NCI-H774 (cell line): ENCODE measurements at regions not wholly inside any gene's neighbourhood (a gene's known extent, or its start where the extent isn't known, plus 50 kb on each side); places are given as distances from the start of the nearest gene placed in this dataset.
"Not testable (repeated sequence)": the region's sequence is repeated elsewhere in the genome, so short reads cannot be mapped to it uniquely, and the experiment has no call there.

Source experiments
- DNase-seq: peaks from one replicate; lab custom pipeline; 2025; lab: John Stamatoyannopoulos, UW

DNA sequence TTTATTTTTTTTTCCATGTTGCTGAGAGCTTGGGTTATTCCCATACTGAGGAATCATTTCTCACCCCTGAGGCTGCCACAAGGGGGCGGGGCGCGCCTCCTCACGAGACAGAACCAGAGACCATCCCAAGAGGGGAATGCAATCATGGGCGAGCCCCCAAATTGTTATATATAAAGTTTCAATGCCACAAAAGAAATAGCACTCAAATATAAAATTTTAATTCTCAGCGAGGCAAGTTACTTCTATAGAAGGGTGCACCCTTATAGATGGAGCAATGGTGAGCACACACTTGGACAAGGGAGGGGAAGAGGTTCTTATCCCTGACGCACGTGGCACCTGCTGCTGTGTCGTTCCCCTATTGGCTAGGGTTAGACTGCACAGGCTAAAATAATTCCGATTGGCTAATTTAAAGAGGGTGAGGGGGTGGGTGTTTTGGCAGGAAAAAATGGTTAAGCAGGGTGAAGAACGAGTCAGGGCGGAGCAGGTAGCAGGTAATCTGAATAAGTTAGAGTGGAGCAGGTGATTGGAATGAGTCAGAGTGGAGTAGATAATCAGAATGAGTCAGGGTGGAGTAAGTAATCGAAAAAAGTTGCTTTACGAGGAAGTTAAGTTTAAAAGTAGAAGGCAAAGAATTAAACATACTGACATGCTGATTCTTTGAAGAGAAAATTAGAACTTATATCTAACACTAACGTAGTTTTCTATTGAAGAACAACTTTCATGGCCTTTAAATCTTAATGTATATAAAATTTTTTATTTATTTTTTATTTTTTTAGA, 177.5 kb downstream of the MTCL1 start:
- DNase-seq = no peak

- DNase-seq = no peak
Observed at GRCh38 chr18:8883409-8883668, 178.0 kb downstream of the MTCL1 start.

- DNase-seq = not testable (repeated sequence)
Observed at GRCh38 chr18:8887877-8888276, 182.5 kb downstream of the MTCL1 start.

DNA sequence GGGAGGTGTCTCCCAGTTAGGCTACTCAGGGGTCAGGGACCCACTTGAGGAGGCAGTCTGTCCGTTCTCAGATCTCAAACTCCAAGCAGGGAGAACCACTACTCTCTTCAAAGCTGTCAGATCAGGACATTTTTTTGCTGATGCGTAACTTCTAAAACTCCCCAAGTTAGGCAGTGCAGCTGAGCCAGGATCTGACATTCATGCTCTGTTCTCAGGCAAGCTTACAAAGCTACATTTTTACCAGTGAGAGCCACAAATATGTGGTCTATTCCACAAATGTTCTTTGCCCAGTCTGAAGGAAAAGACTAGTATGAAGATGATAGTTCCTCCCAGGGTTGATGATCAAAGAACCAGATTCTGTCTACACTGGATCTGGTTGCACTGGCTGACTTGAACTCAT, 184.1 kb downstream of the MTCL1 start:
- DNase-seq = no peak

- not testable (repeated sequence) for DNase-seq
Observed at GRCh38 chr18:8890503-8890902, 185.1 kb downstream of the MTCL1 start.

DNA sequence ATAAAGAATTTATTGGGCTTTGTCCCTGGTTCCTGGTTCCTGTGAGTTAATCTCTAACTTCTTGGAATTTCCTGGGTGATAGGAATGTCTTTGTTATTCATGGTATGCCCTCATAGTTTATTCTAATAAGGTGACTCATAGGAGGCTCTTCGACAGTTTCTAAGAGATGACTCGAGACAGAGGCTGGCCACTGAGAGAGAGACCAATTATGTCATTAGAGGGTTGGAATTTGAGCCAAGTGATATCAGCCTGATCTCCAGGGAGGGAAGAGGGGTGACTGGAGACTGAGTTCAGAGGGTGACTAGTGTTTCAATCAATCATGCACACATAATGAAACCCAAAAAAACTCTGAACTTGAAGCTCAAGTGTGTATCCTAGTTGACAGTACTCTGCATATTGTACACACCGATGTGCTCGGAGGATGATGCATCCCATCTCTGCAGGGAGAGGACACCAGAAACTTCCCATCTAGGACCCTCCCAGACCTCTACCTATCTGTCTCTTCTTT, 185.7 kb downstream of the MTCL1 start:
- DNase-seq = no peak

GRCh38 chr18:8893221-8893620, 187.9 kb downstream of the MTCL1 start:
- DNase-seq = no peak

GRCh38 chr18:8893628-8894231, 188.4 kb downstream of the MTCL1 start:
- DNase-seq = no peak

DNA sequence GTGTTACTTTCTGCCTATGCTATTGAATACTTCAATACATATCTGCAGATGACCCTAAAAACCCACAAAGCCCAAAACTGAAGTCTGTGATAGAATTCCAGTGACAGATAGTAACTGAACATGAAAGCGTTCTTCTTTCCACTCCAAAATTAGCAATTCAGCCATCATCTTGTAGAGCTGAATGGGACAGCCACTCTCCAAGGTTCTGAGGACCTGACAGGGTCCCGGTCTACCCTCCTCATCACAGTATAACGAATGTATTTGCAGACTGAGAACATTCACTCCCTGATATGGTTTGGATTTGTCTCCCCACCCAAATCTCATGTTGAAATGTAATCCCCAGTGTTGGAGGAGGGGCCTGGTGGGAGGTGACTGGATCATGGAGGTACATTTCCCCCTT, 189.5 kb downstream of the MTCL1 start:
- no peak for DNase-seq

GRCh38 chr18:8895341-8895740, 190.0 kb downstream of the MTCL1 start:
- DNase-seq = no peak

DNA sequence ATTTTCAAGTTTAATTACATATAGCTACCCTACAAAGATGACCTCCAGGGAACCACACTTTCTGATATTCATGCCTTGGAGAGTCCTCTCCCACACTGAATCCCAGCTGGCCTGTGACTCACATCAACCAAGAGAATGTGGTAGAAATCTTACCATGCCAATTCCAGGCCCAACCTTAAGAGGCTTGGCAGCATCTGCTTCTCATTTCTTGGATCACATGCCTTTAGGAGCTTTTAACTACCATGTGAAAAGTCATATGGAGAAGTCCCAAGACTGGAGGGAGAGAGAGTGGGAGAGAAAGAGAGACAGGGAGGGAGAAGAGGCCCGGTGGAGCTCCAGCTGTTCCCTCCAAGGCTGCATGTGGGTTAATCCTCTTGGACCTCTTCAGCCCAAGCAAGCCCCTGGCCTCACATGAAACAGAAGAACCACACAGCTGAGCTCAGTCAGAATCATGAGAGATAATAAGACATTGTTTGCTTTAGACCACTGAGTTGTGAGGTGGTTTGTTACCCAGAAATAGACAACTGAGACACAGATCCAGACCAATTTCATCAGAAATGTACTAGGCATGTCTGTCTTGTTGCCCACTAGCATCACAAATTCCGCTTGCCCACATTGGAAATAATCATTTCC, 190.7 kb downstream of the MTCL1 start:
- DNase-seq = no peak

DNA sequence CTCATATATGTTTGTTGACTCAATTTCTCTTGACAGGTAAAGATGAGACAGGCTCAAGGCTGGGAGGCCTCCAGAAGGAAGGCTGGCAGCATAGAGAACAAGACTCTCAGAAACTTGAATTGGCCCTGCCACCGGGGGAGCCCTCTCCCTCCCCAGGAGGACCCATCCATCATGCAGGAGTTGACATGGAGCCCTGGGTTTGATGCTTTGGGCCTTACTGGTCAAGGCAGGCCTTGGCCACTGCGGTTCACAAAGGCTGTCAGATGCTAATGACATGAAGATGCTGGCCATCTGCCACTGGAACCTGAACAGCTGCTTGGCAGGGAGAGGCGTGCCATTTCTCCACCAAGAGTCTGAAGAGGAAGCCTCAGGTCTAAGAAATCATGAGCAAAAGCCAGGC, 193.6 kb downstream of the MTCL1 start:
- DNase-seq = no peak

- DNase-seq = no peak
Observed at GRCh38 chr18:8900552-8900951, 195.2 kb downstream of the MTCL1 start.

GRCh38 chr18:8901019-8901418, 195.7 kb downstream of the MTCL1 start:
- no peak for DNase-seq

GRCh38 chr18:8904316-8904715, 198.2 kb upstream of the NDUFV2 start:
- DNase-seq = no peak

DNA sequence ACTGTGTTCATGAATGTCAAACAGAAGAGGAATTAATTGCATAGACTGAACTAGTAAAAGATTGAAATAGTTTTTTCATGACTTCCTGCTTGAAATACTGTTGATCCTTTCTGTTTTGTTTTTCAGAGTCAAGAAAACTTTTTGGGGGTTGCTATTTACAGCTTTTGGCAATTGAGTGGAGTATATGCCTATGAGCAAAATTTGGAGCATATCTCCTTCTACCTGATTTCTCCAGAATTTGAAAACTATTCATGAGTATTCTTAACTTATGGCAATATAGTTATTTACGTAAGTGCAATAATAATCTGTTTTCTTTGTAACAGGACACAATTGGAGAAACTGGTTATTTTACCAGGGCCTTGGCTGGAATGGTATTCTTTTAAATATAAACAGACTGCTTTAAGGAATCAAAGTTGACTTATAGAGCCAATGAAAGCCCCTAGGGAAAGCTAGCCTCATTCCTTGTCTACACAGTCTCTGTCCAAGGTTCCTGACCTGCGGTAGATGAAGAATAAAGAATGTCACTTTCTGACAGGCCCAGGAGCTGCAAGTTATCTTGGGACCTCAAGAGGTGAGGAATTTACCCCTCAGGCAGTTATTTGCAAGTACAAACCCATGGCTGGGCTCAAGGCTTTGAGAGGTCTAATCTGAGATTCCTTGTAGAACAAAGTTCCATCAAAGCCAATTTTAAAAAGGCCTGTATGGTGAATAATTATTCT, 193.5 kb upstream of the NDUFV2 start:
- no peak for DNase-seq

DNA sequence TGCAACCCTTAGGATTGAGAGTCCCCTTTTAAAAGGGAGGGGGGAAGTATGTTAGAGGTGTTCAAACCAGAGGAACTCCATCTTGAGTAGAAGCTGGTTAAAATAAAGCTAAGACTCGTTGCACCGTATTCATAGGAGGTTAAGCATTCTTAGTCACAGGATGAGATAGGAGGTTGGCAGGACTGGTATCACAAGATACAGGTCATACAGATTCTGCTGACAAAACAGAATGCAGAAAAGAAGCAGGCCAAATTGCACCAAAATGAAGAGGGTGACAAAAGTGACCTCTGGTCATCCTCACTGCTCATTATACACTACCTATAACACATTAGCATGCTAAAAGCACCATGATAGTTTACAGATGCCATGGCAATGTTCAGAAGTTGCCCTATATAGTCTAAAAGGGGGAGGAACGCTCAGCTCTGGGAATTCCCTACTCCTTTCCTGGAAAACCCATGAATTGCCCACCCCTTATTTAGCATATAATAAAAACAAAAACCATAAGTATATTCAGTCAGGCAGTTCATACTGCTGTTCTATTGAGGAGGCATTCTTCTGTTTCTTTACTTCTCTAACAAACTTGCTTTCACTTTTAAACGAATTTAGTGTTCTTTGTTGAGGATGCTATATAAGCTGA, 192.2 kb upstream of the NDUFV2 start:
- DNase-seq = no peak

DNA sequence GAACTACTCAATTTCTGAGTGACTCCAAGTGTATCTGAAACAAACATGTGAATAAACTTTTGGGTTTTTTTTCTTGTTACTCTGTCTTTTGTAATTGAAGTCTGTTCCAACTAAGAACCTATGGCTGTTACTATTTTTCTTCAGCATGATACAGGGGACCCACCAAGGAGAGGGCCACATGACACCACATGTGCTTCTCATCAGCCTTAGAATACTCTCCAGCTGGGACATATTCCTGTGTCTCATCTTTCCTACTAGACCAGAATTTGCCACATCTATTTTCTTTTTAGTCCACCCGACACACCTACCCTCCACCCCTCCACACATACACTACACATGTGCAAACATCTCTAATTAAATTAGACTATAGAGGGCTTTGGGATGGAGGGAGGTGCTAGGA, 191.7 kb upstream of the NDUFV2 start:
- no peak for DNase-seq

GRCh38 chr18:8911408-8912340, 190.8 kb upstream of the NDUFV2 start:
- no peak for DNase-seq

DNA sequence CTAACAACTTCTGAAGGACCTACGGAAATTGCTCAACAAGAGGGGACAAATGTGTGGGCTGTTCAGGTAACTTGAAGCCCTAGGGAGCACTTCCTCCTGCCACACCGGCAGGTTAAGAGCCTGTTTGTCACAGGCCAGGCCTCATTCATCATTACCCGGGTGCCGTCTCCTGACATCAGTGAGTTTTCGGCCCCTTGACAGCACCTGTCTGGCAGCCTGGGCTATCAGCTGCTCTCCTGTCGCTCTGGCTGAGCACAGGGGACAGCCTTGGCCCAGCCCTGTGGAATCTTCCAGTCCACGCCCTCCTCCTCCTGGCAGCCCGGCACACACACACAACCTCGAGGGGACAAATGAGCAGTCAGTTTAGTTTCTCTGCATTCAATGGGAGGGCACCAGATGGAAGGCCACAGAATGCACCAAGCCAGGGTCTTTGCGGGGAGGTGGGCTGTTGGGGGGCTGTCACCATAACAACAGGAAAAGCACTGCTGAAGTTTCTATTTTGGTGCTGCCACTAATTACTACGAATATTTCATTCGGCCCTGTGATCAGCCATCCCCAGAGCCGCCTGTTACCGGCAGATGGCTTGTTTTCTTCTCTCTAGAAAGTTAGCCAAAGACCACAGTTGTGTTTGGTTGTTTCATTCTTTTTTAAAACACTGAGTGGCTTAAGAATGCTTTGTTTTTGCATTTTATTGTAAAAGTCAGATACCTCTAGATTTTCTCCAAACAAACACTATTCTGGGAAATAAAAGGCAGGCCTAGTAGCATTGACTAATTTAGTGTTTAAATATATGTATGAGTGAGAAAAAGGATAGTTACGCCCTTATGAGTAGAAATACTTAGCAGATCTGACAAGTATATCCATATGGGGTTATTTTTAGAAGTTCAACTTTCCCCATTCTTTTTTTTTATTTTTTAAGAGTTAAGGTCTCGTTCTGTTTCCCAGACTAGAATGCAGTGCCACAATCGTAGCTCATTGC, 189.9 kb upstream of the NDUFV2 start:
- no peak for DNase-seq
